HepG2 (cell line): ENCODE measurements at regions not wholly inside any gene's neighbourhood (a gene's known extent, or its start where the extent isn't known, plus 50 kb on each side); places are given as distances from the start of the nearest gene placed in this dataset.
A peak's percentile ranks its signal among the peaks of the same experiment; 100 is the strongest.

Source experiments
- ARNT2 ChIP-seq: sonication (generic); formaldehyde crosslinking; IDR thresholded peaks from 2 replicates; pipeline ENCODE4 v1.8.0; 2022; ENCODE audit warnings: mild to moderate bottlenecking, low read depth, missing genetic modification reagents, moderate library complexity
- GMEB2 ChIP-seq: IDR thresholded peaks from 2 replicates; pipeline ENCODE4 v1.6.1; 2016; ENCODE audit warnings: missing biosample characterization, missing genetic modification reagents, low read depth
- HDAC1 ChIP-seq: sonication (generic); formaldehyde crosslinking; IDR thresholded peaks from 2 replicates; pipeline ENCODE4 v1.5.1; 2020; ENCODE audit warnings: mild to moderate bottlenecking, missing genetic modification reagents
- HNF4A ChIP-seq: sonication (generic); formaldehyde crosslinking; IDR thresholded peaks from 2 replicates; pipeline ENCODE4 v1.4.0; 2020; ENCODE audit warnings: missing genetic modification reagents
- HNRNPK ChIP-seq: fragments of 200-400 bp; formaldehyde crosslinking; IDR thresholded peaks from 2 replicates; pipeline ENCODE4 v1.6.1; 2018; ENCODE audit warnings: low read length, low read depth, moderate library complexity, mild to moderate bottlenecking; ENCODE audit not compliant: poor library complexity, severe bottlenecking
- HNRNPL ChIP-seq: fragments of 200-400 bp; formaldehyde crosslinking; IDR thresholded peaks from 2 replicates; pipeline ENCODE4 v1.6.1; 2017; ENCODE audit warnings: mild to moderate bottlenecking, low read depth, low read length
- MAF1 ChIP-seq: sonication (generic); formaldehyde crosslinking; IDR thresholded peaks from 2 replicates; pipeline ENCODE4 v1.5.0; 2020; ENCODE audit warnings: missing genetic modification reagents, borderline replicate concordance
- MAX ChIP-seq: IDR thresholded peaks from 2 replicates; pipeline ENCODE4 v1.6.1; 2012; ENCODE audit warnings: inconsistent platforms
- NCOR1 ChIP-seq: fragments of 200-600 bp; sonication (generic); IDR thresholded peaks from 2 replicates; pipeline ENCODE4 v1.7.0; 2017; ENCODE audit warnings: antibody characterized with exemption, low read length, borderline replicate concordance
- NFIB ChIP-seq: sonication (generic); formaldehyde crosslinking; IDR thresholded peaks from 2 replicates; pipeline ENCODE4 v1.9.0; 2021; ENCODE audit warnings: missing genetic modification reagents, mild to moderate bottlenecking, borderline replicate concordance
- RAD21 ChIP-seq: fragments of 450-650 bp; formaldehyde crosslinking; IDR thresholded peaks from 2 replicates; pipeline ENCODE4 v1.5.0; 2020; ENCODE audit warnings: mild to moderate bottlenecking
- RFX5 ChIP-seq: IDR thresholded peaks from 2 replicates; pipeline ENCODE4 v1.6.1; 2011; ENCODE audit warnings: low read depth, low read length, improper control_type of control experiment
- RXRB ChIP-seq: IDR thresholded peaks from 2 replicates; pipeline ENCODE4 v1.6.1; 2016; ENCODE audit warnings: borderline replicate concordance, missing genetic modification reagents, missing compliant biosample characterization
- SAP130 ChIP-seq: IDR thresholded peaks from 2 replicates; pipeline ENCODE4 v1.6.1; 2016; ENCODE audit warnings: low read depth
- THAP11 ChIP-seq: IDR thresholded peaks from 2 replicates; pipeline ENCODE4 v1.6.1; 2016; ENCODE audit warnings: missing biosample characterization, missing genetic modification reagents
- TIGD3 ChIP-seq: sonication (generic); formaldehyde crosslinking; IDR thresholded peaks from 2 replicates; pipeline ENCODE4 v1.5.1; 2020; ENCODE audit warnings: mild to moderate bottlenecking, missing genetic modification reagents, borderline replicate concordance
- TOPORS ChIP-seq: sonication (generic); formaldehyde crosslinking; IDR thresholded peaks from 2 replicates; pipeline ENCODE4 v1.8.0; 2023; ENCODE audit warnings: mild to moderate bottlenecking, missing genetic modification reagents
- ZBTB3 ChIP-seq: sonication (generic); formaldehyde crosslinking; IDR thresholded peaks from 2 replicates; pipeline ENCODE4 v1.4.0; 2020; ENCODE audit warnings: low read depth, mild to moderate bottlenecking, moderate library complexity, missing genetic modification reagents, borderline replicate concordance
- ZBTB46 ChIP-seq: sonication (generic); formaldehyde crosslinking; IDR thresholded peaks from 2 replicates; pipeline ENCODE4 v1.4.0; 2020; ENCODE audit warnings: mild to moderate bottlenecking, missing genetic modification reagents, borderline replicate concordance
- ZNF12 ChIP-seq: sonication (generic); formaldehyde crosslinking; IDR thresholded peaks from 2 replicates; pipeline ENCODE4 v1.5.0; 2020; ENCODE audit warnings: missing genetic modification reagents
- ZNF264 ChIP-seq: sonication (generic); formaldehyde crosslinking; IDR thresholded peaks from 2 replicates; pipeline ENCODE4 v1.4.0; 2020; ENCODE audit warnings: missing genetic modification reagents
- ZNF343 ChIP-seq: sonication (generic); formaldehyde crosslinking; IDR thresholded peaks from 2 replicates; pipeline ENCODE4 v1.4.0; 2020; ENCODE audit warnings: mild to moderate bottlenecking, missing genetic modification reagents
- ZNF383 ChIP-seq: sonication (generic); formaldehyde crosslinking; IDR thresholded peaks from 2 replicates; pipeline ENCODE4 v1.4.0; 2020; ENCODE audit warnings: missing genetic modification reagents, mild to moderate bottlenecking, borderline replicate concordance
- ZNF607 ChIP-seq: sonication (generic); formaldehyde crosslinking; IDR thresholded peaks from 2 replicates; pipeline ENCODE4 v1.5.1; 2020; ENCODE audit warnings: missing genetic modification reagents, mild to moderate bottlenecking, borderline replicate concordance
- ZNF674 ChIP-seq: sonication (generic); formaldehyde crosslinking; IDR thresholded peaks from 2 replicates; pipeline ENCODE4 v1.5.0; 2020; ENCODE audit warnings: low read depth, mild to moderate bottlenecking, missing genetic modification reagents
- ZNF678 ChIP-seq: sonication (generic); formaldehyde crosslinking; IDR thresholded peaks from 2 replicates; pipeline ENCODE4 v1.4.0; 2020; ENCODE audit warnings: mild to moderate bottlenecking, missing genetic modification reagents
- ZNF713 ChIP-seq: sonication (generic); formaldehyde crosslinking; IDR thresholded peaks from 2 replicates; pipeline ENCODE4 v1.4.0; 2020; ENCODE audit warnings: mild to moderate bottlenecking, missing genetic modification reagents
- ZSCAN12 ChIP-seq: sonication (generic); formaldehyde crosslinking; IDR thresholded peaks from 2 replicates; pipeline ENCODE4 v1.9.0; 2021; ENCODE audit warnings: mild to moderate bottlenecking, missing genetic modification reagents

GRCh38 chr1:178644308-178645120 is 80.5 kb upstream of the RALGPS2 start (continued):
- TF ChIP-seq TOPORS (CRISPR knock-in tag) (no peak), ZNF678 (no peak), TIGD3 (CRISPR knock-in tag) (no peak), ZNF343 (CRISPR knock-in tag) (no peak), ZBTB46 (CRISPR knock-in tag) (no peak), HNF4A (CRISPR knock-in tag) (peak; percentile 45; the same call in 1 of the 2 replicates), MAX (peak; percentile 27; the same call in 1 of the 2 replicates), NCOR1 (peak; percentile 43; the same call in 1 of the 2 replicates), GMEB2 (no peak), ZBTB3 (CRISPR knock-in tag) (no peak), HNRNPL (no peak), ZNF607 (CRISPR knock-in tag) (no peak), HNRNPK (no peak), ZNF264 (CRISPR knock-in tag) (no peak), RAD21 (CRISPR knock-in tag) (no peak), ZNF713 (CRISPR knock-in tag) (no peak), RFX5 (no peak), ARNT2 (no peak), RXRB (no peak), ZNF674 (CRISPR knock-in tag) (no peak), MAF1 (CRISPR knock-in tag) (no peak), ZSCAN12 (CRISPR knock-in tag) (no peak), HDAC1 (CRISPR knock-in tag) (no peak), ZNF383 (no peak), ZNF12 (CRISPR knock-in tag) (peak; percentile 95), SAP130 (peak; percentile 62), NFIB (CRISPR knock-in tag) (no peak), THAP11 (CRISPR knock-in tag) (no peak)
